UCSD-AML1 (cell line): ENCODE measurements at regions not wholly inside any gene's neighbourhood (a gene's known extent, or its start where the extent isn't known, plus 50 kb on each side); places are given as distances from the start of the nearest gene placed in this dataset.

Source experiments
- DNase-seq: peaks from one replicate; lab custom pipeline; 2025; ENCODE audit not compliant: unreplicated experiment; lab: John Stamatoyannopoulos, UW

DNA sequence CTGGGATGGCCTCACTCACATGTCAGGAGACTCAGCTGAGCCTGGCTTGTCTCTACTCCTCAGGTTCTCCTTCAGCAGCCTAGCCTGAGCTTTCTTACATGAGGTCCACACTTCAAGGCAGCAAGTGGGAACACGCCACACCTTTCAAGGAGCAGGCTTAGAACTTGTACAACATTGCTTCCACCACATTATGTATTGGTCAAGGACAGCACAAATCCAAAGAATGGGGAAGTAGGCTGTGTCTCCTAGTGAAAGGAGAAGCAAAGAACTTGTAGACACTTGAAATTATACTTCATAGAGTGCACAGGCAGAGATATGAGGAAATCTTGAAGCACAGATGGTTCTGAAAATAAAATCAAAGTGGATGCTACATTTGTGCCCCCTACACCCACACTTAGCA is 120.9 kb upstream of the NOCT start:
- peak; percentile 6 for DNase-seq

DNA sequence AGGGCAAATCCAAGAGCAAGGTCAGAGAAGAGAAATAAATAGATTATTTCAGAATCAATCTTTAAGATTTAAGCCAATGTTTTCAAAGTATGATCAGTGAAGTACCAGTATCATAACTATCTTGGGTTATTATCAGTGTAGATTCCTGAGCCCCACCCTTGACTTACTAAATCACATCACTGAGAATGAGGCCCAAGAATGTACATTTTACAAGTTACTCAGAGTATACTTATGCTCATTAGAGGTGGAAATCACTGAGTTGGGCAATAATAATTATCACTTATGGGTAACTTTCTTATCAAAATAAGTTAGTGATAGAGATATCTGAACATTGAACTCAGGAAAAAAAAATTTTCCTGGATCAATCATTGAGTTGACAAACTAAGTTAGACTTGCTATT is 121.6 kb upstream of the NOCT start:
- DNase-seq = no peak

DNA sequence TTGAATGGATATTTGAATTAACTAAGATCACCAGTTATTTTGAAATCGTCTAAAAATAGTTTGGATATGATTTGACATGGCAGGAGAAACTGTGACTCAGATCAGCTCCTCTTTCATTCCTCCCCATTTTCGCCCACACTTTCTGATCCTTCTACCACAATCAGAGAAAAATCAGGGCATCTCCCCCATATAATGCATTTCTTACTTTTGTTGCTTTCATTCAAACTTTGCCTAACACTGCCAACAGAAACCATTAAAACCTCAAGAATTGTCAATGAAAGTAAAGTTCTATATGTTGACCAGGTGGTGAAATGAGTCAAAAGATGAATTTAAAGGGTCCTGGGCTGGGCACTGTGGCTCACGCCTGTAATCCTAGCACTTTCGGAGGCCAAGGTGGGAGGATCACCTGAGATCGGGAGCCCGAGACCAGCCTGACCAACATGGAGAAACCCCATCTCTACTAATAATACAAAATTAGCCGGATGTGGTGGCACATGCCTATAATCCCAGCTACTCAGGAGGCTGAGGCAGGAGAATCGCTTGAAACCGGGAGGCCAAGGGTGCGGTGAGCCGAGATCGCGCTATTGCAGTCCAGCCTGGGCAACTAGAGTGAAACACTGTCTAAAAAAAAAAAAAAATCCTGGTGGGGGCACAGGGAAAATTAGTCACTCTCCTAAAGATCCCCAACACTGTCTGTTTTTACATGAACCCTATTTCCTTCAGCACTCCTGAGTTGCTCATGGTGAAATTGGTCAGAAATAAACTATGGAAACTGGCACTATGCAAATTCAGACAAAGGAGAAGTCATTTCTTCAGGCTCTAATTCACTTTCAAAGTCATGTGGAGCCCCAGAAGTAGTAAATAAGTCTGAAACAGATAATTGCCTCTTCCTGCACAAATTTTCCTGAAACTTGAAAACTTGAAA is 122.8 kb upstream of the NOCT start:
- DNase-seq = no peak

DNA sequence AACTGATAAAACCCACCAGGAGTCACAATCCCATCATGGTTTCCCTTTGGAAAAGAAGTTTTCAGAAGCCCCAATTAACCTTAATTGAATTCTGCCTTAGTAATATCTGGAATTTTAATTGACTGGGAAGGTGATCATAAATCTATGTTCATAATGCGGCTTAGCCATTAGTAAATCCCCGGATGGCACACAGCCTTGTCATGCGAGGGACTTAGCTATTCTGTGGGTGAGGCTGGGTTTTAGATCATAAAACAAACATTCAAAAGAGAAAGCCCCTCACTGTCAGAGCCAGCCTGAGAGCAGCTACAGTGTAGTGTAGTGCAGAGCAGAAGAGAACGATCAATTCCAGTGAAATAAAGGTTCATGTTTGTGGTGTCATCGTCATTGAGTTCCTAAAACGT is 124.0 kb upstream of the NOCT start:
- no peak for DNase-seq

DNA sequence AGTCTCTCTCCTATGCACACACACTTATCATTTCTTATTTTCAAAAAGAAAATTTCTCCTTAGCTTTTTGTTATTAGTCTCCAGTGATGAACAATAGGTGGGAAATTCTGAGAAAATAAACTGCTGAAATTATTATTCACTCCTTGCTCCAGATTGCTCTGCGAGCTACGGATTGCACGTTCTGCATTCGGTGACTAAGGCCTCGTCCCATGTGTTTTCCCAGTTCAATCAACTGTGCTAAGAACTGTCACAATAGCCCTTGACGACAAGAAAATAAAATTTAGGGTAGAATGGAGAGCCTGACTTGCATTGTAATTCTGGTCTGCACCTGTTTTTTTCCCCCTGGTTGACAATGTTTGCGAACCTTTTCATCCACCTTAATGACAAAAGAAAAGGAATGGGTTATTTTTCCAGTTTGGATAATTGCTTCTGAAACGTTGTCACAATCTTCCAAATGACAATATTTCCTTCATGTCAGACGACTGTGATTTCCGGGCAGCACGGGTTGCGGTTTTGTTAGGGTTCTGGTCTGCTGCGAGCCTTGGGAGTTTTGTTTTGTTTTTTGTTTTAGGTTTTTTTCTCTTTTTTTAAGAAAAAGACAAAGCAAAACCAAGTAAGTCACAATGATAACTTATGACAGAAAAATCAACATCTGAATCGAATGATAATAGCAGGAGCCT is 124.5 kb upstream of the NOCT start:
- no peak for DNase-seq

DNA sequence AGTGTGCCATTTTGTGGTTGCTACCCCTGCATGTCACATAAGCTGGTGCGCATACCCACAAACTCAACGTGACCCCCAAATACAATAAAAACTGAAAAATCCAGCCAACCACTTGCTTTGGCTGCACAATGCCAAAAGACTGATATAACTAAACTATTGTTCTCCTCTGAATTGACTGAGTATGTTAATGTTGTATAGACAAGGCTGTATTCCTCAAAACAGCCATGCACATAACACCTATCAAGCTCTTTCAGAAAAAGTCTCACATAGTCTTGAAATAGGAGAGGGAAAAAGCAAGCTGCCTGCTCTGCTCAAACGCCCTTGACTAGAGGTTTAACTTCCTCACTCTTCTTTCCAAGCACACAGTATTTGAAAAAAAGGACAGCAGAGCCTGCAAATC is 126.4 kb upstream of the NOCT start:
- DNase-seq = no peak

DNA sequence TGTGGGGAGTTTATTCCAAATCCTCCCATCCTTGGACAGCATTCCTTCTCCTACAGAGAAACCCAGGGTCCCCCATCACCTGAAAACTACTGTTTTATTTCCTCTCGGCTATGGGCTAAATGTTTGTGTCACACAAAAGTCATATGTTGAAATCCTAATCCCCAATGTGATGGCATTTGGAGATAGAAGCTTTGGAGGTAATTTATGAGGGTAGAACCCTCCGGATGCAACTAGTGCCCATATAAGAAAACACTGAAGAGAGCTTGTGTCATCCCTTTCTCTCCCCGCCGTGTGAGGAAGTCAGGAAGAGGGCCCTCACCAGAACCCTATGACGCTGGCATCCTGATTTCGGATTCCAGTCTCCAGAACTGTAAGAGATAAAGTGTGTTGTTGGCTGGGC is 127.8 kb upstream of the NOCT start:
- DNase-seq = no peak

DNA sequence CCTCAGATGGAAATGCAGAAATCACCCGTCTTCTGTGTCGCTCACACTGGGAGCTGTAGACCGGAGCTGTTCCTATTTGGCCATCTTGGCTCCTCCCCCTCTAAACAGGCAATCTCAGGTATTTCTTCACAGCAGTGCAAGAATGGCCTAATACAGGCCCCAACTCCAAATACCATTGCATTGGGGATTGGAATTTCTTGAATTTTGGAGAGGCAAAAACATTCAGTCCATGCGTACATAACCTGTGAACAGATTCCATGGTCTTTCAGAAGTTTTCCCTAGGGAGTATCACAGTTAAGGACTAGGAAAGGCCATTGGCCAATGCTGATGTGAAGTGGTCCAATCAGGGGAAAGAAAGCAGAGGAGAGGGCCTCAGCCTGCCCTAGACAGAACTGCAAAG is 128.2 kb upstream of the NOCT start:
- no peak for DNase-seq

DNA sequence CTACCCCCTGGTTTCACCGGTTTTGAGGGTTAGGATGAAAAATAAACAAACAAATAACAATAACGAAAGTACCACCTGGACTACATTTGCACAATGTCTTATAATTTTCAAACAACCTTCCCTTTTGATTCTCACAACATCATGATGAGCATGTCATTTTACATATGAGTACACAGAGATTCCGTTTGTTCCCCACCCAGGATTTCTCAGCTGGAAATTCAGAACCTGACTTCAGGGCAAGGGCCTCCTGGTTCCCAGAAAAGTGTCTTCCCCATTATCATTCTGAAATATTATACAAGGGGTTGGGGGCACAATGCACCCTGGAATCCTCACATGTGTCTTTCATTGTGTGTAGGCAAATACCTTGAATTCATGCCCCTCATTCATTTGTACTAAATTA is 135.8 kb upstream of the NOCT start:
- DNase-seq = no peak

DNA sequence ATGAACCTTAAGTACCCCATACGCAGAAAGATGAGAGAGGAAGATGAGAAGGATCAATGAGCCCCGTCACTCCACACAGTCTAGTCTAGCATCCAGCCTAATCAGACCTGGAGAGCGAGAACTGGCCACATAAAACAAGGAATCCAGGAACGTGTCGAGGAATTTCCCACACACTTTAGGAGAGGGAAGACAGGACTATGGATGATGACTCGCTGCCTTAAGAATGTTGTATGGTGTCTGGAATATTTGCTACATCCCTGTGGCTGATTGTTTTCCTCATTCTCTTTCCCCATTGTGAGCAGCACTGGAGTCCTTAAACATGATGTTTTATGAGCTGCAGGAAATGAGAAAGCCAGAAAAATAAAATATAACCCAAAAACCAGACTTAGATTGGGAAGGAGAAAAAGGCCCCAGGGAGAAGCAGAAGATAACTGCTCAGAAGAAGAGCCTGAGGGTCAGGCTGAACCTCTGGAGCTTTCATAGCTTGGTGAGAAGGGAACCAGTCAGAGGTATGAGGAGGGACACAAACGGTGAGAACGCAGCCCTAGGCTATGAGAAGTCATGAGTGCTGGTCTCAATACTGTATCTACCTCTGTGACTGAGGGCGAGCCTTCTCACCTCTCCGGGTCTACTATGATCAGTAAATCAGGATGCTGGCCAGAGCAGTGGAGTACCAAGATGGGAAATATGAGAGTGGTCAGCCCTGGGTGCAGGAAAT is 139.5 kb upstream of the NOCT start:
- no peak for DNase-seq

DNA sequence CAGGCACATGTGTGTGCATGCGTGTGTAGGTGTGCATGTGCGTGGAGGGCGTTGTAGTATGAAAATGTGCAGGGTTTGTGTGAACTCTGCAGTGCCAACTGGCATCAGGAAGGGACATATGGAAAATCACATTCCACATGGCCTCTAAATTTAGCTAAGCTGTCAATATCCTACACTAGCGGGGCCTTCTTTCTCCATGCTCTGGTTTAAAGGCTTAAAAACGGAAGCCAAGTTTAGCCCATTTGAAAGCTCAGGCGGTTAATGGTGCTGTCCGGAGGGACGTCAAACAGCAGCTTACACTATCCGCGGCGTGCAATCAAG is 144.1 kb upstream of the NOCT start:
- no peak for DNase-seq

DNA sequence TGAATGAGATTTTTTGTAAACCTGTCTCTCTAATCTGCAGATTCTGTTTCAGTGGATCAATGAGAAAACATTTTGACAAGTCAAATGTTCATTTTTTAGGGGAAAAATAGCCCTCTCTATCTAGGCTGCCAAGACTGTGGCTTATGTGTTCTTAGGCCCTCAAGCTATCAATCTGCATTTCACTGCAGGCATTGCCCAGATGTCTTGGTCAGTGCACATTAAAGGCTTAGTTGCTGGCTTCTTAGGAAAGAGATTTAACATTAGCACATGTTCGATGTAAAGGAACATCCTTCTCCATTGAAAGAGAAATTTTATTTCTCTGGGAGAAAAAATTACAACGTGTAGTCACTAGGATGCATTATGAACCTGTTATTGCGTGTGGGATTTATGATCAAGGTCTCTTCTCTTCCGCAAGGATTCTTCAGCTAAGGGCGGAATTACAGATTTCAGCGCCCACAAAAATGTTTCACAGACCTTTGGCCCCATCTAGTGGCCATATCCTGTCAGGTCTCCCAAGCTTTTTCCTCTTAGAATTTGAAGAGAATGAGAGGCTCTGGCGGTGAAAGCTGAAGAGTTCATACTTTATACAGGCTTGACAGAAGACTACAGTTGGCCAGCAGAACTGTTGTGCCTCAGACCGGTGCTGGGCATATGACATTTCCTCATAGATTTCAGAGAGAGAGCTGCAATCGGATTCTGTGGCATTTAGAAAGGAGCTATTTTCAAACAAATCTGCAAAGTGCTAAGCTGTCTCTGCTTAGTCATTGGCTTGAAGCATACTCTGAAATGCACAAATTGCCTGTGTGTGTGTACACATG is 144.6 kb upstream of the NOCT start:
- DNase-seq = peak; percentile 24

DNA sequence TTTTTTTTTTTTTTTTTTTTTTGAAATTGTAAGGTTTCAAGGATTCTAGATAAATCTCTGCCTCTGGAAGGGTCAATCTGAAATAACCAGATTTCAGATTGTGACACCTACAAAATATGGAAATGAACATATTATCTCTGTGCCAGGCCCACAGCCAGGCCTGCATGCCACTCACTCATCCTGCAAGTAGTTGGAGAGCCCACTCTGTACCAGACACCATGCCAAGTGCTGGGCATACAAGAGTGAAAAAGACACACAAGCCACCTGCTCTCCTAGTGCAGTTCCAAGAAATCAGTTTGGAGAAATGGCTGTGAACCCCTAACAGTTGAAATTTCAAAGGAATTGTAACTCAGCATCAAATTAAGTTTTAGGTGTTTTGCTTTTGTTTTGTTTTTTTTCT is 145.9 kb upstream of the NOCT start:
- DNase-seq = no peak

DNA sequence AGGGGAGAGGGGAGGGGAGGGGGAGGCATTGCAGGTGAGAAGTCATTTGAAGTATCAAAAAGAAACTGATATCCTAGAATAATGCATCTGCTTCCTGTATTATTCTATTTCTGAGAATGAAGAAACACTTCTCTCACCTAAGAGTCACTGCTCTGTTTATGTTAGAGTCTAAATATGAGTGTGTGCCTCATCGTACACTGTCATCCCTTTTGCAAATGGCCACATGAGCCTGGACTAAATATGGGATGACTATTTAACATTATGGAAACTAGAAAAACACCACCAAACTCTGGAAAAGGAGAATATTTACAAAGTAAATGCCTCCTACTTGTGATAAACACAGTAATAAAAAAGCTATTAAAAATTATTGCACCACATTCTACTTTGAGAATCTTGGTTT is 146.4 kb upstream of the NOCT start:
- no peak for DNase-seq

DNA sequence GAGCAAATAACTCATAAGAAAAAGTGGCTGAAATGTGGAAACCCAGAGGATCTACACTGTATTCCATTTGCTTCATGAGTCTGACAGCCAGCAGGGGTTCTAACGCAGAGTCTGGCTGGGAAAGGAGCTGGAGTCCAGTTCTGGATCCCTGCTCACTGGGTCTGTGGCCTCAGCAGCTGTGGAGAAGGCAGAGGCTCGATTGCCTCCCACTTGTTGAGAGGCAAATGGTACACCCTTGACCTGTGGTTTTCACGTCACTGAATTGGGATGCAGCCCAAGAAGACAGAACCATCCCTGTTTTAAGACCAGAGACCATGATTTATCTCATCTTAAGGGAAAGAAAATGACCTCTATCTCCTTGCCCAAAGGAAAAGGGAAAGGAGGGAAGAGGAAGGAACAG is 147.0 kb upstream of the NOCT start:
- no peak for DNase-seq

DNA sequence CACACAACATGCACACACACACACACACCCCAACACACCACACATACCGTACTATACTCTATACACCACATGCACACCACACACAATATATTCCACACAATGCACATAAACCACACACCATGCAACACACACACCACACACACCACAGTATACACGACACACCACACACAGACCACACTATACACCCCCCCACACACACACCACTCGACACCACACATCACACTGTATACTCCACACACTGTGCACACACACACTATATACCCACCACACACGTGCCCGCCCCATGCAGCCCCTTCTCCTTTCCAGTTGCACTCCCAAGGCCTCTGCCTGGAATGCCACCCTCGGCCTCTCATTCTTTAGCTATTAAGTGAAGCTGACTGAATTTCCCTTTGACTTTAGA is 148.2 kb upstream of the NOCT start:
- DNase-seq = no peak

DNA sequence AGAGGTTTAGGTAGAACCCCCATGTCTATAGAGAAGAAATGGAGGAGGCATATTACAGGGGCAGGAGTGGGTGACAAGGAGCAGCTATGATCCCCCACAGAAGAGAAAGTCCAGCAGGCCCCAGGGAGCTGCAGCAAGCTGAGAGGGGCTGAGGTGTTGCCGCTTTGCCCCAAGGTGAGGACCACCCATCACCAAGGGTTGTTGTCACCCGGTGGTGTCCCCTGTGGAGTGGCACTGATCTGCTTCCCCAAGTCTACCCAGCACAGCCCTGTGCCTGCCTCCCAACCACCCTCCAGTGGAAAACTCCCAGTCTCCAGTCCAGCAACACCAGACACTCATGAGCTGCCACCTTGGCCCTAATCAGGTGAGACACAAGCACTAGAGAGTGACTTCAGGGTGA is 149.3 kb upstream of the NOCT start:
- DNase-seq = peak; percentile 8

DNA sequence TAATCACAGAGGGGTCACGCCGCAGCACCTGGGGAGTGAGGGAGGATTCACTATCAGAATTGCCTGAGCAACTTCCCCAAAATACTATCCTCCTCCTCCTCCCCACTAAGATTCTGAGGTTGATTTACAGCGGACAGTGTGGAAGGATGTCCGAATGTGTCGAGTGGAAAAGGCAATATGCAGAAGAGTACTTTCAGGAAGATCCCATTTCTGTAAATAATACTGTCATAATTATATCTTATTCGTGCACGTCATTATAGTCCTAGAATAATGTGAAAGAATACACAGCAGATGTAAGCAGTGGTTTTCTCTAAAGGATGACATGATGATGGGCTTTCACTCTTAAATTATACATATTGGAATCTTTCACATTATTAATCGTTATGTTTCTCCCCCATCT is 149.8 kb upstream of the NOCT start:
- DNase-seq = peak; percentile 8

DNA sequence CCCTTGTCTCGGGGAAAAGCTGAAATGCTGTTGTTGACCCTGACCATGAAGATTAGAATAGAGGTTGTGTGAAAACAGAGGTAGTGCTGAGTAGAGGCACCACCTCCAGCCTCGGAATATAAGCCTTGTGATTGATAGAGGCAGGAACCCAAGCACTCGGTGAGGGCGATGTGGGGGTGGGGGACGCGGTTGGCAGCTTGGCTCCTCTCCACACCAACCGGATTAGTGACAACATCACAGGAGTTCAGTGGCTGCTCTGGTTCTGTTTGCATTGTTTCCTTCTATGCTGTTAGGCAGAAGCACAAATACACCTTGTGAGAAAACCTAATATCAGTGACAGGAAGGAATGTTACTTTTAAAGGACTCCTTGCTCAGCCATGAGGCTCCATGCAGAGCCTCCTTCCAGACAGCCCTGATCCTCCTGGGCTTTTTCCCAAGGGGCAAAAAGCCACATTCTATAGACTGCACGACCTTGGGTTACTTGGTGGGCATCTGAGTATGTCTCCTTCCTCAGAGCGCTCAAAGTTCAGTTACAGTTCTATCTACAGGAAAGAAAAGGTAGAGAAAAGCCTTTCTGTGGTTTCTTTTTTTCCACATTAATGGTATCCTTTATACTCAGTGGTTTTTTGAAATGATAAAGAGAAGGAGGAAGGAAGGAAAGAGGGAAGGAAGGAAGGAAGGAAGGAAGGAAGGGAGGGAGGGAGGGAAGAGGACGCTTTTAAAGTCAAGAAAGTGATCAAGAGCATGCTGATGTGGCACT is 150.4 kb upstream of the NOCT start:
- DNase-seq = no peak

DNA sequence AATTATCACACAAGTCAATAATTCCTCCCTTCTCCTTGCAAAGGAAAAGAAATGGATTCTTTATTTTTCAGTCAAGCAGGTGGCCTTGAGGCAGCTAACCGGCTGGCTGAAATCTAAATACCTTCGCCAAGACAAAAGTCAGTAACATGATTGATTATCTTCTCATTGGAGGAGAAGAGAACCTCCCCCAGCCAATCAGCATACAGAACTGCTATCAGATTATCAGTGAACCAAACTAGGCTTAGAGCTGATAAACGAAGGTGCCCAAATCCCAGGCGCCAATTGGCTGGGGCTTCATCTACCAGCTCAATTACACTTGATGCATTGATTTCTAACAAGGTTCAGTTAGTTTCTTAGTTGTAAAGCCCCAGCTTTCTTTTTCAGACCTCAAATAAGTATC is 152.4 kb upstream of the NOCT start:
- DNase-seq = no peak

DNA sequence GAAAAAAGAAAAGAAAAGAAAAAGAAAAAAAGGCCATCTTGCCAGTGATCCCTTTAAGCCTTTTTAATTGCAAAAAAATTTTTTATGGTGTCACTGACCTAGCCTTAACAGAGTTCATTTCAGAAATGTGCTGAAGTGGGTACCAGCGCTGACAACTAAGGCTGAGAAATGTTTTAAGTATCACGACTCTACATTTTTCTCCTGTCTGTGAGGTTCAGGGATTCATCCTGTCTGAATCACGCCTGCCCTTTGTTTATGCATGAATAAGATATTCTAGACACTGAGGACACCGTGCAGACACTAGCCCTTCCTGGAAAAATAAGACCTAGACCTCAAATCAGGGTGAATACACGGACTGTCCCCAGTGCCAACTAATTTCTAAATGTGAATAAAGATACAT is 154.4 kb upstream of the NOCT start:
- no peak for DNase-seq
